Naive thymus-derived CD8-positive, alpha-beta T cell (primary cell): ENCODE measurements at regions not wholly inside any gene's neighbourhood (a gene's known extent, or its start where the extent isn't known, plus 50 kb on each side); places are given as distances from the start of the nearest gene placed in this dataset.
"Not testable (repeated sequence)": the region's sequence is repeated elsewhere in the genome, so short reads cannot be mapped to it uniquely, and the experiment has no call there.

Experiments used
- ATAC-seq, 2 donors: fragments of 150-1000 bp; cut with Tn5 transposase in 1 of 2; sonication (Bioruptor Pico), chemical (Tn5 transposase) in 1 of 2; 1 replicate in 1 of 2; 2 replicates in 1 of 2; pipeline ENCODE4 v1.10.0; 2021; ENCODE audit warnings: mild to moderate bottlenecking in 2 of 2, moderate library complexity in 2 of 2
- POLR2A ChIA-PET: fragments of 350-600 bp; sonication (Branson Sonifier 250); formaldehyde crosslinking; loops from one replicate; lab custom pipeline; 2021; ENCODE audit warnings: antibody characterized with exemption; lab: Charles Lee
- DNase-seq, 10 donors: peaks; one replicate each; pipeline versions ENCODE4 v3.0.0 to v3.0.0-alpha.2; 2020 to 2022
- H3K27ac Mint-ChIP-seq, 10 donors: one replicate each; pipeline ENCODE4 v1.8.0; 2020 to 2022; ENCODE audit warnings: mild to moderate bottlenecking in 10 of 10, mixed read lengths in 10 of 10, moderate library complexity in 4 of 10, inconsistent platforms in 1 of 10
- H3K27me3 Mint-ChIP-seq, 5 donors: one replicate each; pipeline ENCODE4 v1.8.0; 2021 to 2022; ENCODE audit warnings: mixed read lengths in 5 of 5
- H3K36me3 Mint-ChIP-seq, 3 donors: one replicate each; pipeline ENCODE4 v1.8.0; 2020 to 2022; ENCODE audit warnings: mixed read lengths in 3 of 3, mild to moderate bottlenecking in 2 of 3, inconsistent platforms in 1 of 3
- H3K4me1 Mint-ChIP-seq, 4 donors: one replicate each; pipeline ENCODE4 v1.8.0; 2021 to 2022; ENCODE audit warnings: mixed read lengths in 4 of 4
- H3K4me3 Mint-ChIP-seq, 10 donors: one replicate each; pipeline ENCODE4 v1.8.0; 2020 to 2022; ENCODE audit warnings: mild to moderate bottlenecking in 10 of 10, mixed read lengths in 10 of 10, moderate library complexity in 6 of 10, inconsistent platforms in 1 of 10
- H3K9me3 Mint-ChIP-seq, 9 donors: one replicate each; pipeline ENCODE4 v1.8.0; 2020 to 2022; ENCODE audit warnings: mixed read lengths in 9 of 9, mild to moderate bottlenecking in 3 of 9, inconsistent platforms in 1 of 9, moderate library complexity in 1 of 9

GRCh38 chr19:34620134-34620533, 56.8 kb downstream of the SCGB2B2 start:
- H3K27ac Mint-ChIP-seq, H3K4me1 Mint-ChIP-seq, H3K27me3 Mint-ChIP-seq, ATAC-seq, H3K4me3 Mint-ChIP-seq, POLR2A ChIA-PET, DNase-seq: not testable (repeated sequence)
- Mint-ChIP-seq H3K36me3 (peaks cover 9 to 36% (median 33%) of the 10 kb centered on the region in 3 donors), H3K9me3 (peaks cover 0 to 69% (median 29%) of the 10 kb centered on the region in 9 donors)

- POLR2A ChIA-PET, result no interaction called here
- H3K36me3 Mint-ChIP-seq, result peaks cover 4 to 40% (median 24%) of the 10 kb centered on the region in 3 donors
- H3K27ac Mint-ChIP-seq, result no peak overlapping the region
- no peaks in the 10 kb centered on the region for H3K4me1 Mint-ChIP-seq
- no peak overlapping the region for H3K4me3 Mint-ChIP-seq
- H3K27me3 Mint-ChIP-seq, result peaks cover 0 to 1% (median 0%) of the 10 kb centered on the region in 5 donors
- DNase-seq (no peak), ATAC-seq (no peak)
- H3K9me3 Mint-ChIP-seq, result peaks cover 10 to 73% (median 40%) of the 10 kb centered on the region in 9 donors
Measured at GRCh38 chr19:34618410-34618809, 58.5 kb downstream of the SCGB2B2 start.

GRCh38 chr19:34617996-34618395, 59.0 kb downstream of the SCGB2B2 start:
- DNase-seq, H3K27ac Mint-ChIP-seq, POLR2A ChIA-PET, H3K4me3 Mint-ChIP-seq, H3K4me1 Mint-ChIP-seq, ATAC-seq, H3K27me3 Mint-ChIP-seq: not testable (repeated sequence)
- H3K9me3 Mint-ChIP-seq, result peaks cover 14 to 74% (median 44%) of the 10 kb centered on the region in 9 donors
- peaks cover 1 to 40% (median 25%) of the 10 kb centered on the region in 3 donors for H3K36me3 Mint-ChIP-seq

GRCh38 chr19:34603003-34603402, 74.0 kb downstream of the SCGB2B2 start:
- Mint-ChIP-seq H3K27ac (no peak overlapping the region), H3K4me3 (no peak overlapping the region), H3K4me1 (no peaks in the 10 kb centered on the region), H3K27me3 (no peaks in the 10 kb centered on the region), H3K36me3 (peaks cover 3 to 21% (median 8%) of the 10 kb centered on the region in 3 donors), H3K9me3 (peaks cover 9 to 51% (median 21%) of the 10 kb centered on the region in 9 donors)
- POLR2A ChIA-PET, result no interaction called here
- no peak for DNase-seq
- no peak for ATAC-seq

- Mint-ChIP-seq H3K9me3 (peaks cover 0 to 34% (median 16%) of the 10 kb centered on the region in 9 donors), H3K4me1 (peaks cover 0 to 1% (median 0%) of the 10 kb centered on the region in 4 donors), H3K36me3 (peaks cover 3 to 14% (median 5%) of the 10 kb centered on the region in 3 donors), H3K27me3 (no peaks in the 10 kb centered on the region), H3K4me3 (no peak overlapping the region), H3K27ac (no peak overlapping the region)
- ATAC-seq (no peak), DNase-seq (no peak)
- POLR2A ChIA-PET, result no interaction called here
Measured at GRCh38 chr19:34601071-34601470, 75.9 kb downstream of the SCGB2B2 start.

GRCh38 chr19:34600366-34600765, 76.6 kb downstream of the SCGB2B2 start:
- peaks cover 3 to 14% (median 5%) of the 10 kb centered on the region in 3 donors for H3K36me3 Mint-ChIP-seq
- no peak for ATAC-seq
- H3K27me3 Mint-ChIP-seq, result no peaks in the 10 kb centered on the region
- DNase-seq, result no peak
- no peak overlapping the region for H3K4me3 Mint-ChIP-seq
- POLR2A ChIA-PET, result no interaction called here
- H3K27ac Mint-ChIP-seq, result no peak overlapping the region
- H3K9me3 Mint-ChIP-seq, result peaks cover 0 to 33% (median 16%) of the 10 kb centered on the region in 9 donors
- H3K4me1 Mint-ChIP-seq, result peaks cover 0 to 1% (median 0%) of the 10 kb centered on the region in 4 donors

- ATAC-seq (no peak), DNase-seq (no peak)
- Mint-ChIP-seq H3K27ac (no peak overlapping the region), H3K27me3 (no peaks in the 10 kb centered on the region), H3K4me1 (peaks cover 0 to 1% (median 0%) of the 10 kb centered on the region in 4 donors), H3K9me3 (peaks cover 0 to 15% (median 3%) of the 10 kb centered on the region in 9 donors), H3K36me3 (peaks cover 0 to 7% (median 3%) of the 10 kb centered on the region in 3 donors), H3K4me3 (no peak overlapping the region)
- POLR2A ChIA-PET, result no interaction called here
Measured at GRCh38 chr19:34598217-34599155, 78.5 kb downstream of the SCGB2B2 start.

GRCh38 chr19:34597596-34597995, 79.4 kb downstream of the SCGB2B2 start:
- no peak for DNase-seq
- POLR2A ChIA-PET, result no interaction called here
- H3K4me1 Mint-ChIP-seq, result peaks cover 0 to 1% (median 0%) of the 10 kb centered on the region in 4 donors

GRCh38 chr19:34596989-34597388, 80.0 kb downstream of the SCGB2B2 start:
- ATAC-seq (no peak), DNase-seq (no peak)
- peaks cover 0 to 1% (median 0%) of the 10 kb centered on the region in 4 donors for H3K4me1 Mint-ChIP-seq
- peaks cover 0 to 8% (median 2%) of the 10 kb centered on the region in 9 donors for H3K9me3 Mint-ChIP-seq
- H3K4me3 Mint-ChIP-seq, result no peak overlapping the region
- H3K27me3 Mint-ChIP-seq, result peaks cover 0 to 2% (median 0%) of the 10 kb centered on the region in 5 donors
- H3K27ac Mint-ChIP-seq, result no peak overlapping the region
- POLR2A ChIA-PET, result no interaction called here
- H3K36me3 Mint-ChIP-seq, result peaks cover under 1 to 14% (median 10%) of the 10 kb centered on the region in 3 donors

More at GRCh38 chr19:34597596-34597995, 79.4 kb downstream of the SCGB2B2 start:
- no peaks in the 10 kb centered on the region for H3K27me3 Mint-ChIP-seq
- H3K9me3 Mint-ChIP-seq, result peaks cover 0 to 8% (median 0%) of the 10 kb centered on the region in 9 donors
- no peak overlapping the region for H3K4me3 Mint-ChIP-seq
- H3K36me3 Mint-ChIP-seq, result peaks cover 0 to 11% (median 9%) of the 10 kb centered on the region in 3 donors
- no peak for ATAC-seq
- H3K27ac Mint-ChIP-seq, result no peak overlapping the region

- H3K9me3 Mint-ChIP-seq, result peaks cover 0 to 15% (median 3%) of the 10 kb centered on the region in 9 donors
- peaks cover 0 to 11% (median under 1%) of the 10 kb centered on the region in 5 donors for H3K27me3 Mint-ChIP-seq
- ATAC-seq (no peak), DNase-seq (no peak)
- H3K4me1 Mint-ChIP-seq, result peaks cover 0 to 4% (median 0%) of the 10 kb centered on the region in 4 donors
- no peak overlapping the region for H3K4me3 Mint-ChIP-seq
- POLR2A ChIA-PET, result no interaction called here
- peaks cover 8 to 22% (median 13%) of the 10 kb centered on the region in 3 donors for H3K36me3 Mint-ChIP-seq
- H3K27ac Mint-ChIP-seq, result peak overlapping the region in 1 of 10 donors; percentile 14
Measured at GRCh38 chr19:34596115-34596514, 80.8 kb downstream of the SCGB2B2 start.

GRCh38 chr19:34595683-34596082, 81.3 kb downstream of the SCGB2B2 start:
- peak overlapping the region in 1 of 10 donors; percentile 20 for H3K27ac Mint-ChIP-seq
- H3K9me3 Mint-ChIP-seq, result peaks cover 0 to 17% (median 6%) of the 10 kb centered on the region in 9 donors
- peaks cover 0 to 4% (median 0%) of the 10 kb centered on the region in 4 donors for H3K4me1 Mint-ChIP-seq
- H3K36me3 Mint-ChIP-seq, result peaks cover 12 to 26% (median 15%) of the 10 kb centered on the region in 3 donors
- POLR2A ChIA-PET, result no interaction called here
- H3K4me3 Mint-ChIP-seq, result no peak overlapping the region
- ATAC-seq (no peak), DNase-seq (no peak)
- peaks cover 0 to 12% (median 3%) of the 10 kb centered on the region in 5 donors for H3K27me3 Mint-ChIP-seq

GRCh38 chr19:34590228-34590627, 86.7 kb downstream of the SCGB2B2 start:
- POLR2A ChIA-PET, result no interaction called here
- Mint-ChIP-seq H3K4me3 (no peak overlapping the region), H3K27ac (no peak overlapping the region), H3K9me3 (peaks cover 7 to 53% (median 27%) of the 10 kb centered on the region in 9 donors), H3K27me3 (peaks cover 0 to 15% (median 5%) of the 10 kb centered on the region in 5 donors), H3K36me3 (peaks cover 20 to 47% (median 33%) of the 10 kb centered on the region in 3 donors), H3K4me1 (peaks cover 0 to 2% (median 0%) of the 10 kb centered on the region in 4 donors)
- no peak for DNase-seq
- no peak for ATAC-seq

- Mint-ChIP-seq H3K9me3 (peaks cover 7 to 58% (median 27%) of the 10 kb centered on the region in 9 donors), H3K4me3 (no peak overlapping the region), H3K27me3 (peaks cover 0 to 15% (median 5%) of the 10 kb centered on the region in 5 donors), H3K27ac (no peak overlapping the region), H3K36me3 (peaks cover 20 to 50% (median 33%) of the 10 kb centered on the region in 3 donors), H3K4me1 (peaks cover 0 to 2% (median 0%) of the 10 kb centered on the region in 4 donors)
- ATAC-seq (no peak), DNase-seq (no peak)
- POLR2A ChIA-PET, result no interaction called here
Measured at GRCh38 chr19:34589730-34590129, 87.2 kb downstream of the SCGB2B2 start.
